ENCODE measurements at regions not wholly inside any gene's neighbourhood (a gene's known extent, or its start where the extent isn't known, plus 50 kb on each side); places are given as distances from the start of the nearest gene placed in this dataset.

DNA sequence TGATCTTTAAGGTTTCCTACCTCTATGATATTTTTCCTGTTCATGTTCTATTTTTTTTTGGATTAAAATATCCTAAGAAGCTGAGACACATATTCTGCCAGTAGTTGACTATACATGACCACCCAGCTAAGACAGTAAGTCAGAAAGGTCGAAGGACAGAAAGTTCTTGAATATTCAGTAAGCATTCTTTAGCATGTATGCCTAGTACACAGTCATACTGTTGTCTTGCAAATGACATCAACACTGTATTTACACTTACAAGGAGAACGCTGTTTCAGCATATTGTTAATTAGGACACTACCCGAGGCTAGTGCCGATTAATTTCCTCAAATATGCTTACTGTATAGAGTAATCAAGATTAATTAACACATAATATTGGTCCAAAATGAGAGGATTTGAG lies 300.6 kb downstream of the STIM2 start:
- no peak for TF ChIP-seq EZH2 (IDR thresholded peaks at IDR 0.05; ENCODE audit: low read length, missing control alignments)
- TF ChIP-seq, protein P1, sequence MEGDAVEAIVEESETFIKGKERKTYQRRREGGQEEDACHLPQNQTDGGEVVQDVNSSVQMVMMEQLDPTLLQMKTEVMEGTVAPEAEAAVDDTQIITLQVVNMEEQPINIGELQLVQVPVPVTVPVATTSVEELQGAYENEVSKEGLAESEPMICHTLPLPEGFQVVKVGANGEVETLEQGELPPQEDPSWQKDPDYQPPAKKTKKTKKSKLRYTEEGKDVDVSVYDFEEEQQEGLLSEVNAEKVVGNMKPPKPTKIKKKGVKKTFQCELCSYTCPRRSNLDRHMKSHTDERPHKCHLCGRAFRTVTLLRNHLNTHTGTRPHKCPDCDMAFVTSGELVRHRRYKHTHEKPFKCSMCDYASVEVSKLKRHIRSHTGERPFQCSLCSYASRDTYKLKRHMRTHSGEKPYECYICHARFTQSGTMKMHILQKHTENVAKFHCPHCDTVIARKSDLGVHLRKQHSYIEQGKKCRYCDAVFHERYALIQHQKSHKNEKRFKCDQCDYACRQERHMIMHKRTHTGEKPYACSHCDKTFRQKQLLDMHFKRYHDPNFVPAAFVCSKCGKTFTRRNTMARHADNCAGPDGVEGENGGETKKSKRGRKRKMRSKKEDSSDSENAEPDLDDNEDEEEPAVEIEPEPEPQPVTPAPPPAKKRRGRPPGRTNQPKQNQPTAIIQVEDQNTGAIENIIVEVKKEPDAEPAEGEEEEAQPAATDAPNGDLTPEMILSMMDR (conservative IDR thresholded peaks at IDR 0.05 in 1 of 2, IDR thresholded peaks at IDR 0.05 in 1 of 2; ENCODE audit: low read depth in 1 of 2, low read length in 2 of 2), result no peak

All from fibroblast of lung (primary cell).